KMS-11 (cell line): ENCODE measurements at regions not wholly inside any gene's neighbourhood (a gene's known extent, or its start where the extent isn't known, plus 50 kb on each side); places are given as distances from the start of the nearest gene placed in this dataset.
"Not testable (repeated sequence)": the region's sequence is repeated elsewhere in the genome, so short reads cannot be mapped to it uniquely, and the experiment has no call there.

Source experiments
- H2AFZ ChIP-seq: fragments of 200-600 bp; sonication (generic); 2 replicates; pipeline ENCODE4 v1.6.1; 2016; ENCODE audit warnings: antibody characterized with exemption, mixed run types, low read depth
- H3K27ac ChIP-seq: fragments of 200-600 bp; sonication (generic); 2 replicates; pipeline ENCODE4 v1.6.1; 2016; ENCODE audit warnings: mild to moderate bottlenecking, mixed run types
- H3K27me3 ChIP-seq: fragments of 200-600 bp; sonication (generic); 2 replicates; pipeline ENCODE4 v1.6.1; 2017; ENCODE audit warnings: mild to moderate bottlenecking, low read depth, mixed run types, moderate library complexity; ENCODE audit not compliant: insufficient read depth
- H3K36me3 ChIP-seq: fragments of 200-600 bp; sonication (generic); 2 replicates; pipeline ENCODE4 v1.6.1; 2017; ENCODE audit warnings: mild to moderate bottlenecking, mixed run types; ENCODE audit not compliant: insufficient read depth
- H3K4me1 ChIP-seq: fragments of 200-600 bp; sonication (generic); 2 replicates; pipeline ENCODE4 v1.6.1; 2016; ENCODE audit warnings: mild to moderate bottlenecking, low read depth, mixed run types; ENCODE audit not compliant: poor library complexity, severe bottlenecking
- H3K4me2 ChIP-seq: fragments of 200-600 bp; sonication (generic); 2 replicates; pipeline ENCODE4 v1.7.0; 2016; ENCODE audit warnings: mild to moderate bottlenecking, mixed run types
- H3K4me3 ChIP-seq: fragments of 200-600 bp; sonication (generic); IDR thresholded peaks from 2 replicates; pipeline ENCODE4 v1.6.1; 2017; ENCODE audit warnings: low read depth, low read length, mixed read lengths; ENCODE audit not compliant: insufficient read depth
- H3K79me2 ChIP-seq: fragments of 200-600 bp; sonication (generic); 2 replicates; pipeline ENCODE4 v1.6.1; 2016; ENCODE audit warnings: low read depth, mixed run types; ENCODE audit not compliant: insufficient read depth
- H3K9ac ChIP-seq: fragments of 200-600 bp; sonication (generic); 2 replicates; pipeline ENCODE4 v1.6.1; 2016; ENCODE audit warnings: mild to moderate bottlenecking, mixed run types
- H4K20me1 ChIP-seq: fragments of 200-600 bp; sonication (generic); 2 replicates; pipeline ENCODE4 v1.6.1; 2016; ENCODE audit warnings: mild to moderate bottlenecking, mixed run types; ENCODE audit not compliant: insufficient read depth

- H3K4me2 ChIP-seq, result peak overlapping the region; percentile 25; the same call in 1 of the 2 replicates
Observed at GRCh38 chr17:20678424-20678823, 98.9 kb downstream of the CDRT15L2 start.

DNA sequence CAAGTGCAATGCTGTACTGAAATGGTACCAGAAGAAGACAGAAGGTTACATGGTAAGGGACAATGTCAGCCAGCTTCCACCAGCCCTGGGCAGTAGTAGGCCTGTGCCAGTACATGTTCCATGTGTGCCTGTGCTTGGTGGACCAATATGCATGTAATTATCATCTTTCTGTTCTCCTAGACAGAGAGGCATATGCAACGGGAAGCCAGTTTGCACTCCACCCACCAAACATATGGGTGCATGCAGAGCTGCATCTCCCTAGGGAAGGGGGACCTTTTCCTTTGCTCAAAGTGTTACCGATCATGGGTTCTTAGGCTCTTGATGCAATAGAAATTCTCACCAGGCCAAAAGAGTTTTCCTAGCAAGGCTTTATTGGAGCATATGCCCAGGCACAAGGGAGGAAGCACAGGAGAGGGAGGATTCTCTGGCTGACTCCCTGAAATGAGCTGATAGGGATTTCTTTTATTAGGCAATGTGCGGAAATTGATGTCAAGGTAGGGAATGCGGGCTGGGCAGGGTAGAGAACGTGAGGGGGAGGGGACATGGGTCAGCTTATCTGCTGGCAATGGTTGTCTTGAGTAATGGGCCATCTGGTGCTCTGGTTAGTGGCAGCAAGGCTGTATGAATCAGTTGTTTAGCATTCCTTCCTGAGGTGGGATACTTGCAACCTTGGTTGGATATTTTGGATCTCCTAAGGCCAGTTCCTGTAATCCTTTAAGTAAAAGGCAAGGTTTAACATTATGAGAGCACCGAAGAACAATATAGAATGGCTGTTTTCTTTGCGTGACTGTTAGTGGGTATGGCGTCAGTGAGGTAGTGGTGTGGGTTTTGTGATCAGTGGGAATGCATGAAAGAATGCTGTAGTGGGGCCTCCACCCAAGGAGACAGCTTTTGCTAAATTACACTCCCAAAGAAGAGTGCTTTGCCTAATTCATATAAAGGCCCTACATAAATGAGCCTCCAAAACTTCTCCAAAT lies 102.5 kb downstream of the CDRT15L2 start:
- H3K9ac ChIP-seq, H3K4me2 ChIP-seq, H3K36me3 ChIP-seq, H3K27me3 ChIP-seq, H3K4me3 ChIP-seq, H3K4me1 ChIP-seq, H3K79me2 ChIP-seq, H4K20me1 ChIP-seq, H3K27ac ChIP-seq, H2AFZ ChIP-seq: not testable (repeated sequence)

More at GRCh38 chr17:20678424-20678823, 98.9 kb downstream of the CDRT15L2 start:
- not testable (repeated sequence) for H2AFZ ChIP-seq, H3K79me2 ChIP-seq, H4K20me1 ChIP-seq, H3K27ac ChIP-seq, H3K36me3 ChIP-seq, H3K27me3 ChIP-seq, H3K4me3 ChIP-seq, H3K9ac ChIP-seq
- H3K4me1 ChIP-seq, result peaks cover 10% of the 10 kb centered on the region

- not testable (repeated sequence) for H3K9ac ChIP-seq, H3K4me2 ChIP-seq, H3K27ac ChIP-seq, H3K27me3 ChIP-seq, H3K4me3 ChIP-seq, H4K20me1 ChIP-seq, H3K79me2 ChIP-seq, H3K36me3 ChIP-seq, H2AFZ ChIP-seq, H3K4me1 ChIP-seq
Observed at GRCh38 chr17:20683651-20684229, 104.2 kb downstream of the CDRT15L2 start.

DNA sequence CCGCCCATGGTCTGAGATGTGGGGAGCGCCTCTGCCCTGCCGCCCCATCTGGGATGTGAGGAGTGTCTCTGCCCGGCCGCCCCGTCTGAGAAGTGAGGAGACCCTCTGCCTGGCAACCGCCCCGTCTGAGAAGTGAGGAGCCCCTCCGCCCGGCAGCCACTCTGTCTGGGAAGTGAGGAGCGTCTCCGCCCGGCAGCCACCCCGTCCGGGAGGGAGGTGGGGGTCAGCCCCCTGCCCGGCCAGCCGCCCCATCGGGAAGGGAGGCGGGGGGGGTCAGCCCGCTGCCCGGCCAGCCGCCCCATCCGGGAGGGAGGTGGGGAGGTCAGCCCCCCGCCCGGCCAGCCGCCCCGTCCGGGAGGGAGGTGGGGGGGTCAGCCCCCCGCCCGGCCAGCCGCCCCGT lies 105.5 kb downstream of the CDRT15L2 start:
- not testable (repeated sequence) for H3K4me1 ChIP-seq, H3K79me2 ChIP-seq, H3K4me3 ChIP-seq, H4K20me1 ChIP-seq, H3K9ac ChIP-seq, H2AFZ ChIP-seq, H3K27ac ChIP-seq, H3K4me2 ChIP-seq, H3K27me3 ChIP-seq, H3K36me3 ChIP-seq

- not testable (repeated sequence) for H3K27me3 ChIP-seq, H3K4me1 ChIP-seq, H3K27ac ChIP-seq, H3K36me3 ChIP-seq, H3K79me2 ChIP-seq, H3K4me2 ChIP-seq, H3K4me3 ChIP-seq, H3K9ac ChIP-seq, H2AFZ ChIP-seq, H4K20me1 ChIP-seq
Observed at GRCh38 chr17:20687584-20687983, 108.1 kb downstream of the CDRT15L2 start.

DNA sequence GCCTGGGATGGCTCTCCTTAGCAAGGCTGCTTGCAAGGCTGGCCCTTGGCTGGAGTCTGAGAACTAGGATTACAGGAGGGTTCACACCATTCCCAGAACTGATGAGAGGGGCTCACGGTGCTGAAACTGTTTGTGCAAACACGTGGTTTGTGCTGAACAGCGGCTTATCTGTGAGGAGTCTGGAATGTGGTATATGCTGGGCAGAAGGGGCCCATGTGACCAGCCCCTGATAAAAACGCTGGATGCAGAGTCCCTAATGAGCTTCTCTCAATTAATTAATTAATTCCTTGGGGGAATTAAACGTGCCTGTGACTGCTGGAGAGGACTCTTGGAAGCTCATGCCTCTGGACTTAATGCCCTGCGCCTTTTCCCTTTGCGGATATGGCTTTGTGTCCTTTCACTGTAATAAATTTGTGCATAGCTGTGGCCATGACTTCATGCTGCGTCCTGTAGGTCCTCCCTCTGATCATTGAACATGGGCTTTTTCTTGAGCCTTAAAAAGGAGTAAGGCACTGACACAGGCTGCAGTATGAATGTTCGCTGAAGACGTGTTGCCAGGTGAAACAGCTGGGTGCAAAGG lies 109.7 kb downstream of the CDRT15L2 start:
- not testable (repeated sequence) for H3K79me2 ChIP-seq, H2AFZ ChIP-seq

DNA sequence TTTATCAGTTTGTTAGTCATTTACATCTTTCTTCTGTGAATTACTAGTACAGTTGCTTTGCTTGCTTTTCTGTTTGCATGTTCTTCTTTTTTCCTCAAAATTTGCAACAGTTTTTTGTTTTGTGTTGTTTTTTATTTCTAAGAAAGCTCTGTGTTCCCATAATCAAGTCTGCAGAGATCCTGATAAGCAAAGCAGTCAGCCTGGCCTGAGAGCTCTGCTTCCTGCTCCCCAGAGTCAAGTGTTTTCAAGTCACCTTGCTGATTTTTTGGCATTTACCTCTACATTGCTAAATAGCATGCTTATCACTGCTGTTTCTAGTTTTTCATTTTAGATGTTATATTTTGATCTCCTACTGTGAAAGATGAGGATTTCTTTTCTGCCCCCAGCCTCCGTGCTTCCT lies 113.2 kb downstream of the CDRT15L2 start:
- H3K4me3 ChIP-seq, H3K9ac ChIP-seq, H2AFZ ChIP-seq, H3K79me2 ChIP-seq, H3K4me1 ChIP-seq, H3K27me3 ChIP-seq, H3K36me3 ChIP-seq, H3K4me2 ChIP-seq, H4K20me1 ChIP-seq, H3K27ac ChIP-seq: not testable (repeated sequence)

More for the DNA sequence above, 109.7 kb downstream of the CDRT15L2 start:
- H4K20me1 ChIP-seq, H3K4me1 ChIP-seq, H3K4me3 ChIP-seq, H3K27me3 ChIP-seq, H3K36me3 ChIP-seq, H3K9ac ChIP-seq, H3K4me2 ChIP-seq, H3K27ac ChIP-seq: not testable (repeated sequence)

GRCh38 chr17:20695871-20696270 lies 116.3 kb downstream of the CDRT15L2 start:
- peaks cover 28% of the 10 kb centered on the region for H3K4me1 ChIP-seq
- H4K20me1 ChIP-seq, H2AFZ ChIP-seq, H3K27ac ChIP-seq, H3K36me3 ChIP-seq, H3K4me3 ChIP-seq, H3K9ac ChIP-seq, H3K4me2 ChIP-seq, H3K79me2 ChIP-seq, H3K27me3 ChIP-seq: not testable (repeated sequence)

- not testable (repeated sequence) for H3K36me3 ChIP-seq, H2AFZ ChIP-seq, H3K79me2 ChIP-seq, H3K9ac ChIP-seq, H4K20me1 ChIP-seq, H3K27me3 ChIP-seq, H3K4me3 ChIP-seq
- peak overlapping the region; percentile 51 for H3K4me2 ChIP-seq
- H3K27ac ChIP-seq, result peak overlapping the region; percentile 24; the same call in 1 of the 2 replicates
- H3K4me1 ChIP-seq, result peaks cover 54% of the 10 kb centered on the region
Observed at GRCh38 chr17:20698463-20699206, 119.1 kb downstream of the CDRT15L2 start.
